ENCODE measurements at regions not wholly inside any gene's neighbourhood (a gene's known extent, or its start where the extent isn't known, plus 50 kb on each side); places are given as distances from the start of the nearest gene placed in this dataset.

DNA sequence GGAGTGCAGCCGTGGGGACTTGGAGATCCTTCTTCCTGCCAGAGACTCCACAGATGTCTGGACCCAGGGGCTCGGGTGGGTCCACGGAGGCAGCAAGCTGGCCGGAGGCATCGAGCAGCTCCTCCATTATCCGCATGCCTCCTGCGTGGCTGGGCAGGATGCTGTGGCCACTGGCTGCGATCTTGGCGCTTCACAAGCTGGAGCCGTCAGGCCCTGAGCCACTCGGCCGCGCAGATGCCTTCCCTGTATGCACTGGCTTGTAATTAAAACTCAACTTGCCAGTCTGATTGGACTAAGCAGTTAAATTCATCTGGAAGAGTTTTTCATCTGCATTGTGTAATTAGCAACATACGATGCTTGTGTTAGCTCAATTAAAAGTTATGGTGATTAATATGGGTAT, 151.5 kb downstream of the AACS start:
- no peaks in the 10 kb centered on the region for H3K9me3 ChIP-seq
- H3K36me3 ChIP-seq: no peaks in the 10 kb centered on the region
- H3K27ac ChIP-seq: no peak overlapping the region
- H3K27me3 ChIP-seq: peaks cover 0 to 41% (median 9%) of the 10 kb centered on the region in 9 donors
- H3K4me3 ChIP-seq: no peak overlapping the region
- intact Hi-C loops (cut with DNase I): no loop called here
- TF ChIP-seq, protein P1, sequence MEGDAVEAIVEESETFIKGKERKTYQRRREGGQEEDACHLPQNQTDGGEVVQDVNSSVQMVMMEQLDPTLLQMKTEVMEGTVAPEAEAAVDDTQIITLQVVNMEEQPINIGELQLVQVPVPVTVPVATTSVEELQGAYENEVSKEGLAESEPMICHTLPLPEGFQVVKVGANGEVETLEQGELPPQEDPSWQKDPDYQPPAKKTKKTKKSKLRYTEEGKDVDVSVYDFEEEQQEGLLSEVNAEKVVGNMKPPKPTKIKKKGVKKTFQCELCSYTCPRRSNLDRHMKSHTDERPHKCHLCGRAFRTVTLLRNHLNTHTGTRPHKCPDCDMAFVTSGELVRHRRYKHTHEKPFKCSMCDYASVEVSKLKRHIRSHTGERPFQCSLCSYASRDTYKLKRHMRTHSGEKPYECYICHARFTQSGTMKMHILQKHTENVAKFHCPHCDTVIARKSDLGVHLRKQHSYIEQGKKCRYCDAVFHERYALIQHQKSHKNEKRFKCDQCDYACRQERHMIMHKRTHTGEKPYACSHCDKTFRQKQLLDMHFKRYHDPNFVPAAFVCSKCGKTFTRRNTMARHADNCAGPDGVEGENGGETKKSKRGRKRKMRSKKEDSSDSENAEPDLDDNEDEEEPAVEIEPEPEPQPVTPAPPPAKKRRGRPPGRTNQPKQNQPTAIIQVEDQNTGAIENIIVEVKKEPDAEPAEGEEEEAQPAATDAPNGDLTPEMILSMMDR (IDR thresholded peaks at IDR 0.05): no peak
- TF ChIP-seq POLR2A (IDR thresholded peaks at IDR 0.05): no peak
- H3K4me1 ChIP-seq: no peaks in the 10 kb centered on the region
- ATAC-seq (no peak), DNase-seq (no peak)
- WGBS, 4 donors: 62 to 66% (median 65%) methylated on average over 11 to 14 of the region's 14 CpGs

DNA sequence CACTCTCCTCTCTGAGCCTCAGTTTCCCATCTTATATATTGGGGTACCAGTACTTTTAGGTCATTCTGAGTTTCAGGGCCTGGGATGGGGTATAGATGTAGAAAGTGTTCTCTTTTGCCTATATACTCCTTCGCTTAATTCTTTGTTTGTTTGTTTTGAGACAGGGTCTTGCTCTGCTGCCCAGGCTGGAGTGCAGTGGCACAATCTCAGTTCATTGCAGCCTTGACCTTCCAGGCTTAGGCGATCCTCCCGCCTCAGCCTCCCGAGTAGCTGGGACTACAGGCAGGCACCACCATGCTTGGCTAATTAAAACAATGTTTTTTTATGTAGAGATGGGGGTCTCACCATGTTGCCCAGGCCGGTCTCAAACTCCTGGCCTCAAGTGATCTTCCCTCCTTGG, 152.1 kb downstream of the AACS start:
- Histone ChIP-seq H3K4me3 (no peak overlapping the region), H3K27me3 (peaks cover 0 to 42% (median 9%) of the 10 kb centered on the region in 9 donors), H3K9me3 (no peaks in the 10 kb centered on the region), H3K36me3 (no peaks in the 10 kb centered on the region), H3K4me1 (no peaks in the 10 kb centered on the region), H3K27ac (no peak overlapping the region)
- 72 to 80% (median 74%) methylated on average over 5 of the region's 5 CpGs for WGBS, 4 donors
- no peak for ATAC-seq
- DNase-seq: no peak
- no peak for TF ChIP-seq POLR2A (IDR thresholded peaks at IDR 0.05)
- TF ChIP-seq, protein P1 (IDR thresholded peaks at IDR 0.05): no peak
- intact Hi-C loops (cut with DNase I): no loop called here

DNA sequence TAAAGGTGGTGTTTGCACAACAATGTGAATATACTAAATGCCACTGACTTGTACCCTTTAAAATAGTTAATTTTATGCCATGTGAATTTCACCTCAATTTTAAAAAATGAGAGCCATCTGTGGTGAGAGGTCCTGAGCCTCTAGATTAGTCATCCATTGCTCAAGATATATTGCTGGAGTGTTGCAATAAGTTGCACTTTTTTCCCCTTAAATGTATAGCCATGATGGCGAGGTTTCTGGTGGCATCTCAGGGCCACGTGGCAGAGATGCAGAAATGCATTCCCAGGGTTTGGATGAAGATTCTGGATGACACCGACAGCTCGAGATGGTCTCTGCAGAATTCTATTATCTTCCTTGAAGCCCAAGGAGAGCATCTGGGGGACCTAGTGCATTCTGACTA, 153.7 kb downstream of the AACS start:
- WGBS, 4 donors: 77 to 84% (median 78%) methylated on average over 4 of the region's 4 CpGs
- DNase-seq (no peak), ATAC-seq (no peak)
- TF ChIP-seq, protein P1 (IDR thresholded peaks at IDR 0.05): no peak
- TF ChIP-seq POLR2A (IDR thresholded peaks at IDR 0.05): no peak
- Histone ChIP-seq H3K27ac (no peak overlapping the region), H3K4me1 (no peaks in the 10 kb centered on the region), H3K9me3 (peaks cover 0 to 6% (median 0%) of the 10 kb centered on the region in 12 donors), H3K36me3 (no peaks in the 10 kb centered on the region), H3K4me3 (no peak overlapping the region), H3K27me3 (peaks cover 0 to 42% (median 9%) of the 10 kb centered on the region in 9 donors)
- intact Hi-C loops (cut with DNase I): no loop called here

DNA sequence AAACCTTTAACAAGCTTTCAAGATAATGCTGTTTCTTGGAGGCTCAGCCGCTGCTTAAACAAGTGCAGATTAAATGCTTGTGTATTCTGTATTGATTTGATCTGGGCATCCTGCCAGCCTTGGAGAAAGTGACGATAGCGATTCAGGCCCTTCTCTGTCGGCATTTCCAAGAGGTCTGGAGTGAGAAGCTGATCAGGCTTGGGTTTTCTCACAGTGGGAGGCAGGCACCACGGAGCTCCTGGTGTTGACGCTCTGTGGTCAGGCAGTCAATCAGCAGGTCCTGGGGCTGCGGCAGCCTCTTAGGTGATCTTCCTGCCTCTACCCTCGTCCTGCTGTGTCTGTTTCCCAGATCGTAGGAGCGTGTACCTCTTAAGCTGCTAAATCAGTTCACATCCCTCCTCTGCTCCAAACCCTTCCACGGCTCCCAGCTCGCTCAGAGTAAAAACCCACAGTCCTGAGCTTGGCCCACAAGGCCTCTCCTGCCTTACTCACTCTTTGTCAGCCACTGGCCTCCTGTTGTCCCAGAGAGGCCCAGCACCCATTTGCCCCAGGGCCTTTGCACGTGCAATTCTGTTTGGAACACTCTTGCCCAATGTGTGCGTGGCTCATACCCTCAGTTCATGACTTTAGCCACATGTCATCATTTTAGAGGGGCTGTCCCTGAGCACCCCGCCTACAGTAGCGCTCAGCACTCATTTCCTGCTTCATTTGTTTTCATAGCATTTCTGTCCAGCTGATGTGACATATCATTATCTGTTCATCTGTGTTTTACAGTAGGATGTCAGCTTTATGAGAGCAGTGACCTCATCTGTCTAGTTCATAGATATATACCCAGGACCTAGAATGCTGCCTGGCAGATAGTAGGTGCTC, 155.4 kb downstream of the AACS start:
- Histone ChIP-seq H3K4me1 (no peaks in the 10 kb centered on the region), H3K9me3 (peaks cover 0 to 6% (median 0%) of the 10 kb centered on the region in 12 donors), H3K27me3 (peaks cover 0 to 36% (median 9%) of the 10 kb centered on the region in 9 donors), H3K4me3 (no peak overlapping the region), H3K27ac (no peak overlapping the region), H3K36me3 (no peaks in the 10 kb centered on the region)
- DNase-seq (no peak), ATAC-seq (no peak)
- intact Hi-C loops (cut with DNase I): no loop called here
- TF ChIP-seq, protein P1 (IDR thresholded peaks at IDR 0.05): no peak
- no peak for TF ChIP-seq POLR2A (IDR thresholded peaks at IDR 0.05)
- WGBS, 4 donors: 48 to 56% (median 54%) methylated on average over 13 to 16 of the region's 16 CpGs

Measured in heart left ventricle (tissue), 16 donors.